ENCODE measurements at regions not wholly inside any gene's neighbourhood (a gene's known extent, or its start where the extent isn't known, plus 50 kb on each side); places are given as distances from the start of the nearest gene placed in this dataset.

DNA sequence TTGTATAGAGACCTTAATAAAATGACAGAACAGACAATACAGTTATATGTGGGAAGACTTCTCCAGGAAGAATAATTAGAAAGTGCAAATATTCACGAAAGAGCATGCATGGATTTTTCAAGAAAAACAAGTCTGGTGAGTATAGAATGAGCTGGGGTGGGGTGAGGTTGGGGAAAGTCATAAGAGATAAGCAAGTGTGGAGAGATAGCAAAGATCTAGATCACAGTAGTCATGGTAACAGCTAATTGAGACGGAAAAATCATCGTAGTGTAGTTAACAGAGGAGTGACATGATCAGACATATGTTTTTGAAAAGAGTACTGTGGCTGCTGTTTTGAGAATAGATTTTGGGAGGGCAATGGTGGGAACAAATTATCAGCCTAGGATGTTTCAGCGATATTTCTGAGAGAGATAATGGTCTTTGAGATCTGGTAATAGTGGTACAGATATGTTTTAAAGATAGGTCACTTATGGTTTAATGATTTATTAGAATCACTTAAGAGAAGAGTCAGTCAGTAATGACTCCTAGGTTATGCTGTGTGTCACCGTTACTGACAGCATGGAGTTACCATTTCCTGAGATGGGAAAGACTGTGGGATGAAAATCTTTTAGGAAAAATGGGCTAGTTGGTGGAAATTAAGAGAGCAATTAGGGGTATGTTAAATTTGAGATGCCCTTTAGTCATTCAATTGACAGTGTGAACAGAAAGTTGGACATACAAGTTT, 248.5 kb upstream of the SLC8A1 start:
- TF ChIP-seq CTCF (IDR thresholded peaks at IDR 0.05): no peak
- TF ChIP-seq POLR2AphosphoS5 (IDR thresholded peaks at IDR 0.05): no peak
- no peak for TF ChIP-seq POLR2A (IDR thresholded peaks at IDR 0.05)
- TF ChIP-seq EP300 (IDR thresholded peaks at IDR 0.05): no peak
